Uterus (tissue), 3 donors: ENCODE measurements at regions not wholly inside any gene's neighbourhood (a gene's known extent, or its start where the extent isn't known, plus 50 kb on each side); places are given as distances from the start of the nearest gene placed in this dataset.

ENCODE experiments used
- DNase-seq, 2 donors: peaks; one replicate each; pipeline ENCODE4 v3.0.0-alpha.2; 2019 to 2020
- H3K27ac ChIP-seq, 2 donors: fragments of 200-600 bp; sonication (generic); 1 replicate in 1 of 2; 2 replicates in 1 of 2; pipeline ENCODE4 v1.5.1; 2016 to 2018
- H3K27me3 ChIP-seq, 2 donors: fragments of 200-600 bp; sonication (generic); one replicate each; pipeline ENCODE4 v1.5.1; 2018 to 2019; ENCODE audit warnings: control low read depth in 1 of 2
- H3K36me3 ChIP-seq, 2 donors: fragments of 200-600 bp; sonication (generic); one replicate each; pipeline ENCODE4 v1.5.1; 2019; ENCODE audit warnings: control low read depth in 1 of 2
- H3K4me1 ChIP-seq, 2 donors: fragments of 200-600 bp; sonication (generic); one replicate each; pipeline ENCODE4 v1.5.1; 2018 to 2019; ENCODE audit warnings: control low read depth in 1 of 2
- H3K4me3 ChIP-seq, 2 donors: fragments of 200-600 bp; sonication (generic); 1 replicate in 1 of 2; 2 replicates in 1 of 2; pipeline ENCODE4 v1.5.1; 2018 to 2019; ENCODE audit warnings: mild to moderate bottlenecking in 1 of 2
- H3K9me3 ChIP-seq, 2 donors: fragments of 200-600 bp; sonication (generic); one replicate each; pipeline ENCODE4 v1.5.1; 2019; ENCODE audit warnings: control low read depth in 1 of 2
- CTCF ChIP-seq, 4 experiments: fragments of 200-600 bp in 2 of 4; fragments of 450-650 bp in 2 of 4; sonication (generic) in 2 of 4; IDR thresholded peaks; one replicate each; pipeline ENCODE4 v1.5.1; 2016 to 2019; ENCODE audit warnings: antibody characterized with exemption in 4 of 4, mild to moderate bottlenecking in 2 of 4, moderate library complexity in 1 of 4
- POLR2A ChIP-seq, 2 donors: fragments of 450-650 bp; IDR thresholded peaks; one replicate each; pipeline ENCODE4 v1.6.1; 2016; ENCODE audit warnings: antibody characterized with exemption in 2 of 2, mild to moderate bottlenecking in 1 of 2, moderate library complexity in 1 of 2
- intact Hi-C: fragments of 100-400 bp; cut with DNase I; formaldehyde crosslinking; loops from one replicate; pipeline ENCODE4 v1.15.1; 2023; ENCODE audit warnings: low total_unique reads
- donor health status: DM: yes; HTN: yes; CAD: no.

DNA sequence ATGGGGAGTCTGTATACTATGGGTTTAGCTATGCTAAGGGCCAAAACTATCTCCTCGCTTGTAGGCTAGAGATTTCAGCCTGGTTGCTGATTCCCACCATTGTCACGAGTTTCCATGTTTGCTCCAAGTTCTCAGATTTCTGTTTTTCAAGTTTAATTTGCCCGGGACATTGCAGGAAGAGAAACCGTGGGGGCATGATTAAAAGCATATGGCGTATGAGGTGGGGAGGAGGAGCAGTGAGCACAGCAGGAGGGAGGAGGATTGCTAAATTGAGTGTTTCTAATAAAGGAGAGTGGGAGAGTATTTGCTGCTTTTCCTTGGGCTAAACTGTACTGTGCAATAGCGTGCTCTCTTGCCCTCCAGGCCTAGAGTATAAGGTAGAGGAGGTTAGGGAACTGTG, 558.4 kb downstream of the METTL15 start:
- Histone ChIP-seq H3K9me3 (no peaks in the 10 kb centered on the region), H3K27me3 (no peaks in the 10 kb centered on the region), H3K36me3 (no peaks in the 10 kb centered on the region), H3K4me1 (no peaks in the 10 kb centered on the region), H3K27ac (no peak overlapping the region), H3K4me3 (no peak overlapping the region)
- intact Hi-C loops, result no loop called here
- no peak for DNase-seq
- TF ChIP-seq POLR2A (IDR thresholded peaks at IDR 0.05) (no peak), CTCF (IDR thresholded peaks at IDR 0.05) (no peak)

DNA sequence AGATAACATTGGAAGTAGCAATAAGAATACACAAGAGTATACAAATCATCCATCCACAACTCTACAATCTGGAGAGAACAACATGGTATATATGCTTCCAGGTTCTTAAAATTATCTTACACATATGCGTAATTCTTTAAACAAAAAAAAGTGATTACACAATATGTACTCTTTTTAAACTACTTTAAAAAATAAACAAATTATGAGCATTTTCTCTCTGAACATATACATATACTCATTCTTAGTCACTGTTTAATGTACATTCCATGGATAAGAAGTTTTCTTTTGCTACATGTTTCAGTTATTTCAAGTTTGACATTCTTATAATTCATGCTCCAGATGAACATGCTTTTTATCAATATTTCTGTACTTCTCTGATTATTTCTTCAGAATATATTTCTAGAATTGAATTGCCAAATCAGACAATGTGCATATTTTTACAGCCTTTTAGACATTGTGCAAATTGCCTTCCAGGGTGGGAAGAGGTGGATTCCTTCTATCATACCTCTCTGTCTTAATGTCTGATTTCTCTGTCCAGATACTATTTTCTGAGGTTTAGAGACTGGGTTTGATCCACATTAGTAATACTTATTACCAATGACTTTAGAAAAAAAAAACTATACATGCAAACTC, 551.6 kb downstream of the METTL15 start:
- H3K9me3 ChIP-seq, result no peaks in the 10 kb centered on the region
- no peaks in the 10 kb centered on the region for H3K4me1 ChIP-seq
- no peak overlapping the region for H3K4me3 ChIP-seq
- no peaks in the 10 kb centered on the region for H3K27me3 ChIP-seq
- TF ChIP-seq POLR2A (IDR thresholded peaks at IDR 0.05), result no peak
- TF ChIP-seq CTCF (IDR thresholded peaks at IDR 0.05), result no peak
- intact Hi-C loops, result no loop called here
- no peaks in the 10 kb centered on the region for H3K36me3 ChIP-seq
- no peak for DNase-seq
- H3K27ac ChIP-seq, result no peak overlapping the region

DNA sequence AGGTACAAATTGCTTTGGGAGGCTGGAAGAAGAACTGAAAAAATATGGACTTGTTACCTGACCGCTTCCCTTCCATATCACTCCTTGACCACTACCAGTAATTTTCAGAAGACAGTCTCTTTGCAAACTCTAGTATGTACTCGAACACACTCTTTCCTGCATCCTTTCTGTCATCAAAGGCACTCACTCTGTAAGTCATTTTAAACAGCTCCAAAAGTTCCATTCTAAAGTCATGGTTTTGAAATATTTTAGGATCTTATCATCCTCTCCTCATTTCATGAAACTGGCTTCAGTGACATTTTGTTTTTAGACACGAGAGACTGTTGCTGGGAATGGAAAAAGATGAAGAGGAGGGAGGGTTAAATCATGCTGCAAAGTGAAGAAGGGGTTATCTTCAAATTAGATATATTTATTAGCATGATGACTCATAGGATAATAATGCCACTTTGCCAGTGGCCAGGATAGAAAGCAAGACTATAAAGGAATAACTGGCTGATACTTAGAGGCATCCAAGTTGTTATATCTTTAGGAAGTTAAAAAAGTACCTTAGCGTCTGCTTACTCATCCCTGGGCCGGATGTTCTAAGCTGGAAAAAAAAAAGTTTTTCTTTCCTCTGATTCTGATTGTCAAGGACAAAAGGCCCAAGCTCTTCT, 549.3 kb downstream of the METTL15 start:
- intact Hi-C loops, result no loop called here
- no peaks in the 10 kb centered on the region for H3K4me1 ChIP-seq
- H3K27ac ChIP-seq, result no peak overlapping the region
- no peak overlapping the region for H3K4me3 ChIP-seq
- no peaks in the 10 kb centered on the region for H3K9me3 ChIP-seq
- DNase-seq, result no peak
- H3K27me3 ChIP-seq, result no peaks in the 10 kb centered on the region
- TF ChIP-seq POLR2A (IDR thresholded peaks at IDR 0.05) (no peak), CTCF (IDR thresholded peaks at IDR 0.05) (no peak)
- H3K36me3 ChIP-seq, result no peaks in the 10 kb centered on the region

- H3K27me3 ChIP-seq, result no peaks in the 10 kb centered on the region
- intact Hi-C loops, result no loop called here
- no peaks in the 10 kb centered on the region for H3K4me1 ChIP-seq
- DNase-seq, result no peak
- TF ChIP-seq CTCF (IDR thresholded peaks at IDR 0.05), result no peak
- no peak for TF ChIP-seq POLR2A (IDR thresholded peaks at IDR 0.05)
- H3K9me3 ChIP-seq, result no peaks in the 10 kb centered on the region
- H3K27ac ChIP-seq, result no peak overlapping the region
- no peak overlapping the region for H3K4me3 ChIP-seq
- H3K36me3 ChIP-seq, result no peaks in the 10 kb centered on the region
These were observed 546.0 kb downstream of the METTL15 start for GRCh38 chr11:28654191-28654590.

- no peaks in the 10 kb centered on the region for H3K4me1 ChIP-seq
- H3K27me3 ChIP-seq, result no peaks in the 10 kb centered on the region
- DNase-seq, result no peak
- intact Hi-C loops, result no loop called here
- TF ChIP-seq POLR2A (IDR thresholded peaks at IDR 0.05) (no peak), CTCF (IDR thresholded peaks at IDR 0.05) (no peak)
- H3K36me3 ChIP-seq, result no peaks in the 10 kb centered on the region
- H3K4me3 ChIP-seq, result no peak overlapping the region
- no peak overlapping the region for H3K27ac ChIP-seq
- H3K9me3 ChIP-seq, result no peaks in the 10 kb centered on the region
These were observed 541.7 kb downstream of the METTL15 start for GRCh38 chr11:28649922-28650321.
